HG02588 (cell line): ENCODE measurements at regions not wholly inside any gene's neighbourhood (a gene's known extent, or its start where the extent isn't known, plus 50 kb on each side); places are given as distances from the start of the nearest gene placed in this dataset.
"Not testable (repeated sequence)": the region's sequence is repeated elsewhere in the genome, so short reads cannot be mapped to it uniquely, and the experiment has no call there.

ENCODE experiments used
- ATAC-seq: cut with Tn5 transposase; IDR thresholded peaks from one replicate; pipeline ENCODE4 v1.9.1; 2021; ENCODE audit warnings: mild to moderate bottlenecking, moderate library complexity; ENCODE audit not compliant: unreplicated experiment

DNA sequence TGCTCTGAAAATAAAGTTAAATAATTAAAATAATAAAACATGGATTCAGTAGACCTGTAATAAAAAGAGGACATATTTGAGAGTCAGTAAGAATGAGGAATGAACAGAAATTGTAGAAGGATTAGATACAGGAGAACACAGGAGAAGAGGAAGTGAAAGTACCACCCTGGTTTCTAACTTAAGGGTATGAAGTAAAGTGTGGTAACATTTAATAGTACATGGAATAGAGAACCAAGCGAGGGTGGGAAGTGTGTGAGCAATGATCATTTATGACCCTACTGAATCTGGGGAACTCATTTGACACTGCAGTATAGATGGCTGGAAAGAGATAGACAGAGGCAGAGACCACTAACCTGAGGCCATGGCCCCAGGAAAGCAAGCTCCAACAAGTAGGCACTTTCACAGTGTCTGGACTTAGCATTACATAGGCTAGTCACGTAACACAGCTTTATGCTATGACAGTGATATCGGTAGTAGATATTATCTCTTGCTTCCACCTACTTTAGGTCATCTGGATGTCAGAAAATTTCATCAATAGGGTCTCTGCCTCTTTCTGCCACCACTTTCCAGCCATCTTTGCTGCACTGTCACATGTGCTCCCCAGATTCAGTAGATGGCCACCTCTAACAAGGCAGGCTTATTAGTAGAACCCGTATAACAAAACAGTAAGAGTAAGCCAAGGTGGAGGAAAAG, 633.9 kb upstream of the MIR17HG start:
- no peak for ATAC-seq

DNA sequence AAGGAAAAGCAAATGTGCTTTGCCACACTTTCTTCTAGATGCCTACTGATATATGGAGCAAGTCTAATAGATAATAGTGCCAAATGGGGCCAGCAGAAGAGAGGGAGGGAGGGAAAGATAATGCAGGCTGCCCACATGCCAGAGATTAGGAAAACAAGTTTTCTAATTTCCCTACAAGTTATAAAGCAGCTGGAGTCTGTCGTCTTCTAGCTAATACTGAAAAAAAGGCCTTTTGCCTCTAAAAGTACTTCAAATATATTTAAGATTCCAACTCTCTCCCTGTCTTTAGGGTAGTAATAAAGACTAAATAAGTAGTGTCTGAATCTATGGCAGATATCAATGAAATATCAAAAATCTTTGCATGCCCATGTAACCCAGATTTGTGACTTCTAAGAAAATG, 632.0 kb upstream of the MIR17HG start:
- ATAC-seq, result no peak

DNA sequence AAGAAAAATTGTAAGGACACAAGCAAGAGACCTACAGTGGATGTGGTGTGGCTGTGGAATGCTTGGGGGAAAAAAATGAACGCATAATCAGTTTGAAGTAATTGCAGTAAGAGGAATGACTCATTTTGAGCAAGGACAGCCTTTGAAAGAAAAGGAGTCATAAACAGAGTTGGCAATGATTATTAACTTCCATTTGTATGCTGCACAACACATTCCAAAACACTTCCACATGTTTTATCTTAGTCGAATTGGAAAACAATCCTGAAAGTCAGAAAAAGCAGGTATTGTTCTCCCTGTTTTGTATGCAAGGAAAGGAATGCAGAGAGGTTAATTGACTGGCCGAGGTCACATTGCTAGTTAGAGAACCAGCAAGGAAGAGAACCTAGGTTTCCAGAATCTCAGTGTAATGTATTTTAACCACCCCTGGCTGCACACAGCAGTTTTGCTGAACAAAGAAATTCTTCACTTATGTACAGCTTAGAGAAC, 630.0 kb upstream of the MIR17HG start:
- ATAC-seq, result no peak

DNA sequence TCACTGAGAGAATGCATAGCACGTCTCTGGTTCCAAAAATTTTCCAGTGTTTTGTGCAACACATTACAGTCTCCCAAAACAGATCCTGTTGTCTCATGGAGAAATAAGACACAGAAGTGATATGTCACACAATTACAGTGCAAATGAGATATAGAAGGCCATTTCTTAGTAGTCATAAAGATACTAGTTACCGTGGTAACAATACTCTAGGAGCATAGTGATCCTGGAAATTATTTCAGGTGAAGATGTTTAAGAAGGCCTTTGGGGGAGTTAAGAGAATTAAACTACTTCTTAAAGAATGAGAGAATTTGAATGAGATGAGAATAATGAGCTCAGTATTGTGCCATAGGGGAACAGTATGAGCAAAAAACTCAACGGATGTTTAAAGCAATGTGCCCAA, 628.0 kb upstream of the MIR17HG start:
- no peak for ATAC-seq

DNA sequence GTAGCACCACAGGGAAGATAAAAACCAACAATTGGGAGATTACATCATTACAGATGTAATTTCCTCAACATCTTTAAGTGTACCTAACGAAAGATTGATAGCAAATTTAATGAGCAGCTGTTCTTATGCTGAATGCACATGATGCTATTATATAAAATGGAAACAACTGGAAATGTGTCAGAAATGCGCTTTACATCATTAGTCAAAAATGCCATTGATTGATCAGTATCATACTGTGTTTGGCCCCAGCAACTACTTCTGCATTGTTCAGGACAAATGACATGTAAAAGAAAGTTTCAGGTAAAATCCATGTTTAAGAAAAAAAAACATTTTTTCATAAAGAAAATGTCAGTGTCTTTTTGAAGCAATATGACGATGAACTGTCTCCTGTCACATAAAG, 625.5 kb upstream of the MIR17HG start:
- no peak for ATAC-seq

DNA sequence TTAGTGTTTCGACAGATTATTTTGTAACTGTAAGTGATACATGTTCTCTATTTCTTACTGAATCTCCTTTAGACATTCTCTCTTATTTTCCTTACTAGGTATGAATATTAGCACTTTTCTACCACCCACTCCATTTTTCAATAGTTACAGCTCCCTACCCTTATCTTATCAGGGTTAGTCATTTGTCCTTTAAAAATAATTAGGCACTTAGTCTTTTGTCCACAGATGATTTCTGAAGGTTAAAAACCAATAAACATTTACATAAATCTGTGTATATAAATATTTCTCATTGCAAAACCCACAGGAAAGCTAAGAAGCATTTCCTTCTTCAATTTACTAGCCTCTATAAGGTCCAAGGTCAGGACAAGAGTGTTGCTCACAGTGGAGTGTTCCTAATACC, 624.1 kb upstream of the MIR17HG start:
- ATAC-seq, result no peak

DNA sequence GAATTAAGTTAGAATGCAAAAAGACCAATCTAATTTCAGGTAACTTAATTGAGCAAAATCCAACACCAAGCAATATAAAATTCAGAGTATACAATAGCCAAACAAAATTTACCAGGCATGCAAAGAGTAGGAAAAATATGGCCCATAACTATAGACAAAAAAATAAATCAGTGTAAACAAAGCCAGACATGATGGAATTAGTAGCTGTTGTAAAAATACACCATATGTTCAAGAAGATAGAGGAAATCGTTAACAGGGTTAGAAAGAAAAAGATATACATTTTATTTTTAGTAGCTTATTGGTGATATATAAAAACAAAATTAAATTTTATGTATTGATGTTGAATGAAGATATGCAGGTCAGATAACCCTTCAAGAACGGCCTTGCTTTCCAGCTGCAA, 621.1 kb upstream of the MIR17HG start:
- ATAC-seq, result no peak

DNA sequence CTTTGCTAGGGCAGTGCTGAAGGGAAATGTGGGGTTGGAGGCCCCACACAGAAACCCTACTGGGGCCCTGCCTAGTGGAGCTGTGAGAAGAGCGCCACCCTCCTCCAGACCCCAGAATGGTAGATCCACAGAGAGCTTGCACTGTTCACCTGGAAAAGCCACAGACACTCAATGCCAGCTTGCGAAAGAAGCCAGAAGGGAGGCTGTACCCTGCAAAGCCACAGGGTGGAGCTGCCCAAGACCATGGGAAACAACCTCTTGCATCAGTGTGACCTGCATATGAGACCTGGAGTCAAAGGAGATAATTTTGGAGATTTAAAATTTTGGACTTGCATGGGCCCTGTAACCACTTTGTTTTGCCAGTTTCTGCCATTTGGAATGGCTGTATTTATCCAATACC, 615.4 kb upstream of the MIR17HG start:
- no peak for ATAC-seq

DNA sequence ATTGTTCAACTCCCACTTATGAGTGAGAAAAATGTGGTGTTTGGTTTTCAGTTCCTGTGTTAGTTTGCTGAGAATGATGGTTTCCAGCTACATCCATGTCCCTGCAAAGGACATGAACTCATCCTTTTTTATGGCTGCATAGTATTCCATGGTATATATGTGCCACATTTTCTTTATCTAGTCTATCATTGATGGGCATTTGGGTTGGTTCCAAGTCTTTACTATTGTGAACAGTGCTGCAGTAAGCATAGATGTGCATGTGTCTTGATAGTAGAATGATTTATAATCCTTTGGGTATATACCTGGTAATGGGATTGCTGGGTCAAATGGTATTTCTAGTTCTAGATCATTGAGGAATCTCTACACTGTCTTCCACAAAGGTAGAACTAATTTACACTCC, 613.0 kb upstream of the MIR17HG start:
- not testable (repeated sequence) for ATAC-seq

DNA sequence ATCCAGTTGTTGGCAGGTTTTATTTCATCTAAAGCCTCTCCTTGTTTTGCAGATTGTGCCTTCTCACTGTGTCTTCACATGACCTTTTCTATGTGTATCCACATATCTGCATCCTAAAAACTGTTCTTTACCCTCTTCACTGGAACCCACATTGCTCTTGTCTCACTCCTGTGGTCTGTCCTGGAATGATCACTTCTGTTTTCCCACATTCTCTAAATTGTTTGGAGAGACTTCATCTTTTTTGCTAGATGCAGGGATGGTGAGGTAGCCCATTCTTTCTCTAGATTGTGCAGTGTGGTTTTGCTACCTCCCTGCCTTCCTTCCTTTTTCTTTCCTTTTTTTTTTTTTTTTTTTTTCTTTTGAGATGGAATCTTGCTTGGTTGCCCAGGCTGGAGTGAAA, 608.6 kb upstream of the MIR17HG start:
- ATAC-seq, result no peak

DNA sequence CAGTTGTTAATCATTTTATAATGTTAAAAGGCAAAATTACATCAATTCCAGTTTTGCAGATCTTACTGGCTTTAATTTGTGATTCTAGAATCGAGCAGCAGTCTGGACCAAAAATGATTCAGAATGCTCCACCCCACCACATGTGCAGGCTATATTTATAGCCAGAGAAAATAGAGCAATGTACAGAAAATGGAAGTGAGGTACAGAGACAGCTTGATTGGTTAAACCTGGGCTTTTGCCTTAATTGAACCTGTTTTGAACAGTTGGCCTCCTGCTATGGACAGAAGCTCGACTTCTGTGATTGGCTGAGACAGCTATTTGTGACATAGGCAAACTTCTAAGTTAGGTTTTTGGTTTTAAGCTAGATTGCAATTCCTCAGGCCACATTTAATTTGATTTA, 607.4 kb upstream of the MIR17HG start:
- ATAC-seq, result no peak

DNA sequence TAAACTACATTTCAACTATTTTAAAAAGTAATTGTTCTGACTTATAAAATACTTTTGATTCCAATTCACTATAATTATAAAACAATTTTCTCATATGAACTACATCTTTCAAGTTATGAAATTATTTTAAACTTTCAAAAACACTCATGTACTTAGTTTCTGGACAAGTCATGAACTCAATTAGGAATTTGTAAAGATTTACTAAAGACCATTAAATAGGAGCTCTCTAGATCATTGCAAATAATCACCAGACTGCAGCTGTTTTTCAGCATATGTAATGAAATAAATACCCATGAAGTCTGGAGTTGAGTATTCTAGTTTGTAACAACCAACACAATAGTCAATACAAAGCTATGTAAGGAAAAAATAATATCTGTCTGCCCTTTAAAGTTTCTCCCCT, 605.1 kb upstream of the MIR17HG start:
- no peak for ATAC-seq

DNA sequence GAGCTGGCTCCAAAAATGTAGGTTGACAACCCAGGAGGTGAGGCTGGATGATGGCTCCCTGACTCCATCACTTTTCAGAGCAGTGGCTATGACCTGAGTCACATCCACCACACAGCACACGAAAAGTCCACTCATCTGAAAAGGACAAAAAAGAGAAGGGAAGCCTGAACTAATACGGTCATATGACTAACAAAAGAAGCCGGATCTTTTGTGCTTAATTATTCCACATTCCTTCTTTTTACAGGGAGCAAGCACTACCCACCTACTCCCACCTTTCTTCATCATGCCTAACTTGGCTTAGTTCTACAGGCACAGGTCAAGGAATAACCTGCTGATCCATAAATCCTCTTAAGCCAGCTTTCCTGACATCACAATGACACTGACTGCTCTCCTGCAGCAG, 601.3 kb upstream of the MIR17HG start:
- no peak for ATAC-seq

DNA sequence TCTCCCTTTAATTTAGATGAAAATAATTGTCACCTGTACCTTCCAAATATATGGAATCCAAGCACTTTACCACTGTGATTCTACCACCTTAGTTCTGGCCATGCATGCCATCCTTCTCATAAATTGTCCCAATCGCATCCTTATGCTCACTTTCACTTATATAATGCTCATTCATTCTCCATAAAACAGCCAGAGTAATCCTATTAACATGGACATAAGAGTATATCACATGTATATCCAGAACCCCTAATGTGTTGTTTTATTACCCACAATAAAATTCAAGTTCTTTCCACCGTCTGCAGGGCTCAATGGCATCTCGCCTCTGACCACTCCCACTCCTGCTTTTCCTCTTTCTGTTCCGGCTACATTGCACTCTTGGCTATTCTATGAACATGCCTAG, 597.5 kb upstream of the MIR17HG start:
- ATAC-seq, result no peak

DNA sequence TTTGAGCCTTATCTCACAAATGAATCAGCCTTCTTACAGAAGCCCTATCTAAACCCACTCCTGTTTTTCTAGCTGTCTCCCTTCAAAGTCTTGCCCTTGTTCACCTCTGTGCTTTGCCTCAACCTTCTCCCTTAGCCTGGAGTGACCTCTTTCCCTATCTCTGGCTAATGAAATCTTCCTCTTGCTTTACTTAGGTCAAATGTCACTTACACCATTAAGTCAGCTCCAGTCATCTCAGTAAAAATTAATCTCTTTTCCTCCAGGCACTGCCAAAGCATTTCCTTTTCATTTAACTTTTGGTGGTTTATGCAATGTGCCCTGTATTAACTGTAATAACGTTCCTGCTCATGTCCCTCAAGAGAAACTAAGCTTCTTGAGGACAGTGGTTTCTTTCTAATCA, 596.5 kb upstream of the MIR17HG start:
- no peak for ATAC-seq

DNA sequence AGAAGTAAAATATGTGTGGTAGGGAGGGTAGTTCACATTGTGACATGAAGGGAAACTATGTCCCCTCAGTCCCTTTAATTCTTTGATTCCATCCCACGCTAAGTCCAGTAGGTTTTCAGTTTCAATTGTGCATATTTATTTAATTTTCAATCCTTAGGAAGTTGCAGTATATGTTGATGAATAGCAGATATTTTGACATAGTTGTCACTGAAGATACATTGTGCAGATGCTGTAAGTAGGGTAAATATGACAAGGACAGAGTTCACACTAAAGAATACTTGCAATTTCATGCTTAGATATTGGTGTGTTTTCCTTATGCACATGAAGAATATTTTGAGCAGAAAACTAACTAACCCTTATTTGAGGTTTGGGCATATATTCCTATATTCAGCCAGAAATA, 595.4 kb upstream of the MIR17HG start:
- no peak for ATAC-seq

DNA sequence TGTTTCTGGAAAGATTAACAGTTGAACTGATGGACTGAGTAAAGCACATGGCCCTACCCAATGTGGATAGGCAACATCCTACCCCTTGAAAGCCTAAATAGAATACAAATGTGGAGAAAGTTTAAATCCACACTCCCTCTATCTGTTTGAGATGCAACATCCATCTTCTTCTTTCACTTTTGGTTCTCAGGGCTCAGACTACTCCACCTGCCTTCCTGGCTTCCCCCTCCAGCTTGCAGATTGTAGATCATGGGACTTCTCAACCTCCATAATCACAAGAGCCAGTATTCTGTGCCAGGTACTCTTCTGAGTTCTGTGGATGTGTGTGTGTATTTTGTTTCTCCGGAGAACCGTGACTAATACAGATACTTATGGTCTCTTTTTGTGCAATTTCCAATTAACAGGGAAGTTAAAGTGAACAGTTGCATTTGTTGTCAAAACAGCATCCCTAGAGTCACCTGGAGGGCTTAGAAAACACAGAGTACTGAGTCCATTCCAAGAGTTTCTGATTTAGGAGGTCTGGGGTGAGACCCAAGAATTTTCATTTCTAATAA, 590.3 kb upstream of the MIR17HG start:
- ATAC-seq, result no peak

DNA sequence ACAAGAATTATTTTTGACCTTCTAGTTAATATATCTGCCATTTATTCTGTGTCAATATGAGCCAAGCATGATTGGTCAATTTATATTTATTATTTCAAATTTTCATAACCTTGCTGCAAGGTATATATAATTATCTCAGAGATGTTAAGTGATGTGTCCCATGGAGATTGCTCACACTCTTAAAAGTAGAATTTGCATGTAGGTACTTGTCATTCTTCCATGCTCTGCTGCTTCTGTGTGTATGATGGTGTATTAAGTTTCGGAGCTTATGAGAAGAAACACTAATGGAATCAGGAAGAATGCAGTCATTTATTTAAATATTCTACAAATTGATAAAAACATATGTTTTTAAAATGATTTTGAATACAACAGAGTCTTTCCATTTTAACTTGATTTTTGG, 586.8 kb upstream of the MIR17HG start:
- ATAC-seq, result no peak

DNA sequence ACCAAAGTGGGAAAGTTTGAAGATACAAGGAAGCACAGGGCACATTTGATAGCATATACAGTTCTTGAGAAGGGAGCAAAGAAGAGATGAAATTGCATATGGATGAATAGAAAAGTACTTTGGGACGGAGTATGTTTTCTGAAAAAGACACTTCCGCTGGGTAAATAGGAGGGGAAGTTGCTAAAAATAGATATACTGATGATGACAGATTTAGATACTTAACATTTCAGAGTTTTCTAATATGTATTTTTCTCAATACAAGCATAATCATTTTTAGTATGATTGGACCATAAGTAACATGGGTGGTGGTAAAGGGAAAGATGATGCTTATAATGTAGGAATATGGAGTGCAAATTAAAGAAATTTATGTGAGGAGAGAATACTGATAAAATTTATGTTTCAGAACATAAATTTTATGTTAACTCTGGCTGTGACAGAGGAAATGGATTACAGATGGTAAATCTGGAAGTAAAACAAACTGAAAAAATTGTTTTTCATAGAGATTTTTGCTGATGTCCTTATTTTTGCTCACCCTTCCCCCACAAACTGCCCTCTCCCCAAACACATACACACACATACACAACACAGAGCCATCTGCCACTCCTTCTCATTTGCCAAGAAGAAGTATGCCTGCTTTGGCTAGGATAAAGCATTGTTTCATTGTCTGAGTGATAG, 583.9 kb upstream of the MIR17HG start:
- no peak for ATAC-seq

DNA sequence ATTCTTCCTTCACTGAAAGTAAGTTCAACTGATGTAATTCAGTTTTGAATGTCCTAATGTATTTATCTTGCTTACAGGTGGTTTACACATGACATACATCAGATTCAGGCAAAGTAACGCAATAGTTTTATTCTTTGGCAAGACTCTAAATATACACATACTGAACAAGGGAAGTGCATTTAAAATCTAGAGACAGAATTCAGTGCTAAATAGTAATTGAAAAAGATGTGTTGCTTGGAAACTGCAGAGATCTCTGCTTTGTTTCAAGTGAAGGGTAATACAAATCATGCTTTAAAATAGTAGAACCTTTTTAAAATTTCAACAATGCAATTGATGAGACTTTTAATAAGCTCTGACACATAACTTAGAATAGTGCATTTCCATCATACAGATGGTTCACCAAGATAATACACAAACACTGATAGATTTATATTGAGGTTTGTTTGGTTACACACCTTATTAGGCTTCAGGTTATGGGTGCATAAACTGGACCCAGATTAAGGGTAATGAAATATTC, 581.0 kb upstream of the MIR17HG start:
- no peak for ATAC-seq

DNA sequence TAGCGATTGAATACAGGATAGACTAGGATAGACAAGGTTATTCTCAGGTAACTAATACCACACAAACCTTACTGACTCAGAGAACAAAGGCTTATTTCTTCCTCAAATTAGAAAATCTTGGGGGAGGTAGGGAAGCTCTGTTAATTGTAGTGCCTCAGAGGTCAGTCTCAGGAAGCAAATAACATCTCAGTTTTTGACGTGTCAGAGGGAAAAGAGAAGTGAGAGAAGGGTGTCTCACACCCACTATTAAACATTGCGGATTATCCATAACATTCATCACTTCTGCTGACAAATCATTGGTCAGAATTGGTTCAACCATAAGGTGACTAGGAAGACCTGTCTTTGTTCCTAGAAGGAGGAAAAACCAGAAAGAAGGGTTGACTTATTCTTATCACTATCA, 579.4 kb upstream of the MIR17HG start:
- ATAC-seq, result no peak

DNA sequence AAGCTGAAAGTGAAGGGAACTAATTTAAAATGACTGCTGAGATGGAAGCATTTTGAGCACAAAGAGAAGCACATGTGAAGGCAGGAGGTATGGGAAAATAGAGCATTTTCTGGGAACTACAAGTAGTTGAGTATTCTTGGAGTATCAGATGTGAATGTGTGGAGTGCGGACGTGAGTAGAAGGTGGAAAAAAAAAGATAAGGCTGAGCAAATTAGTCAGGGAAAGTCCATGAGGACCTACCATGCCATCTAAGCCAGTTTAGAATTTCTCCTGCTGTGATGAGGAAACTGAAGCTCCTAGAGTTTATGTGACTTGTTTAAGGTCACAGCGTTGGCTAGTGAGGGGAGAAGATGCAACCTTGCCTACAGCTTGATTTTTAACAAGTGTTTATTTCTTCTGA, 578.1 kb upstream of the MIR17HG start:
- ATAC-seq, result no peak
